HCT116 (cell line): ENCODE measurements at regions not wholly inside any gene's neighbourhood (a gene's known extent, or its start where the extent isn't known, plus 50 kb on each side); places are given as distances from the start of the nearest gene placed in this dataset.

ENCODE experiments used
- ATAC-seq: fragments of 200-7000 bp; cut with Tn5 transposase; 2 replicates; pipeline ENCODE4 v1.9.1; 2020; ENCODE audit warnings: mild to moderate bottlenecking, moderate library complexity
- BruUV-seq: library from RNA; stranded (reverse); fragments of 400-500 nt; replicated peaks from 2 replicates; lab custom pipeline; 2021; lab: Mats Ljungman, UMichigan
- CTCF ChIA-PET: fragments of 300-600 bp; sonication (Branson Sonifier 250); formaldehyde crosslinking; loops from one replicate; lab custom pipeline; 2021; ENCODE audit warnings: antibody characterized with exemption; lab: Charles Lee
- POLR2A ChIA-PET: fragments of 300-600, 350-600 bp; sonication (Branson Sonifier 250); formaldehyde crosslinking; loops from one replicate; lab custom pipeline; 2021; ENCODE audit warnings: antibody characterized with exemption; lab: Charles Lee
- RAD21 ChIA-PET, 2 experiments: fragments of 300-600 bp; sonication (Branson Sonifier 250); formaldehyde crosslinking; loops; one replicate each; lab custom pipeline; 2023; ENCODE audit warnings: low total read pairs in 2 of 2; ENCODE audit not compliant: uncharacterized antibody in 2 of 2, unreplicated experiment in 2 of 2, low non-redundant PET in 1 of 2; lab: Charles Lee
- DNase-seq: peaks from one replicate; pipeline ENCODE4 v3.0.0-alpha.2; 2010; ENCODE audit warnings: low read depth, low spot score
- H2AFZ ChIP-seq: fragments of 200-600 bp; shearing (Covaris generic), sonication (generic); 2 replicates; pipeline ENCODE4 v1.6.1; 2017; ENCODE audit warnings: low read depth, mixed run types, mixed read lengths, antibody characterized with exemption, low read length; ENCODE audit not compliant: poor library complexity, severe bottlenecking
- H3K27ac ChIP-seq: 2 replicates; pipeline ENCODE4 v1.5.1; 2012; ENCODE audit warnings: low read depth, low read length
- H3K27me3 ChIP-seq: fragments of 200-600 bp; sonication (generic); 2 replicates; pipeline ENCODE4 v1.6.1; 2016; ENCODE audit warnings: mixed run types, low read length, mixed read lengths; ENCODE audit not compliant: insufficient read depth
- H3K36me3 ChIP-seq, 2 experiments: fragments of 200-500 bp in 1 of 2; fragments of 200-600 bp in 1 of 2; sonication (Bioruptor generic) in 1 of 2; sonication (generic) in 1 of 2; 2 replicates each; pipeline versions ENCODE4 v1.5.1 to v1.6.1; 2014 to 2016; ENCODE audit warnings: low read length in 2 of 2, inconsistent platforms in 1 of 2, mixed read lengths in 1 of 2, mixed run types in 1 of 2; ENCODE audit not compliant: insufficient read depth in 2 of 2, control insufficient read depth in 1 of 2
- H3K4me1 ChIP-seq, 2 experiments: fragments of 200-600 bp in 1 of 2; sonication (generic) in 1 of 2; 2 replicates each; pipeline versions ENCODE4 v1.5.1 to v1.6.1; 2012 to 2017; ENCODE audit warnings: low read length in 2 of 2, inconsistent platforms in 1 of 2, mild to moderate bottlenecking in 1 of 2, mixed read lengths in 1 of 2, mixed run types in 1 of 2, moderate library complexity in 1 of 2; ENCODE audit not compliant: insufficient read depth in 2 of 2, control insufficient read depth in 1 of 2
- H3K4me2 ChIP-seq: fragments of 200-600 bp; sonication (generic); 2 replicates; pipeline ENCODE4 v1.6.1; 2017; ENCODE audit warnings: mixed run types, low read length, mixed read lengths
- H3K4me3 ChIP-seq, 2 experiments: fragments of 200-600 bp in 1 of 2; sonication (generic) in 1 of 2; replicated peaks in 1 of 2; 2 replicates each; pipeline ENCODE4 v1.5.1; 2011 to 2016; ENCODE audit warnings: low read length in 2 of 2, control low read depth in 1 of 2, low read depth in 1 of 2, mild to moderate bottlenecking in 1 of 2, mixed read lengths in 1 of 2, mixed run types in 1 of 2
- H3K79me2 ChIP-seq: fragments of 200-600 bp; sonication (generic); 2 replicates; pipeline ENCODE4 v1.6.1; 2017; ENCODE audit warnings: mild to moderate bottlenecking, mixed run types, low read length, moderate library complexity, mixed read lengths; ENCODE audit not compliant: insufficient read depth
- H3K9ac ChIP-seq: fragments of 200-600 bp; sonication (generic); 2 replicates; pipeline ENCODE4 v1.6.1; 2016; ENCODE audit warnings: low read length, mixed read lengths
- H3K9me2 ChIP-seq: fragments of 200-600 bp; sonication (generic), shearing (Covaris generic); 2 replicates; pipeline ENCODE4 v1.6.1; 2017; ENCODE audit warnings: mixed run types, mild to moderate bottlenecking, moderate library complexity; ENCODE audit not compliant: insufficient read depth
- H3K9me3 ChIP-seq, 2 experiments: fragments of 200-500 bp in 1 of 2; fragments of 200-600 bp in 1 of 2; sonication (Bioruptor generic) in 1 of 2; sonication (generic) in 1 of 2; 2 replicates each; pipeline ENCODE4 v1.6.1; 2014 to 2017; ENCODE audit warnings: low read length in 2 of 2, mixed read lengths in 2 of 2, inconsistent platforms in 1 of 2, low read depth in 1 of 2, mild to moderate bottlenecking in 1 of 2, mixed run types in 1 of 2, moderate library complexity in 1 of 2; ENCODE audit not compliant: control insufficient read depth in 1 of 2, insufficient read depth in 1 of 2
- H4K20me1 ChIP-seq: fragments of 200-600 bp; sonication (generic), shearing (Covaris generic); 2 replicates; pipeline ENCODE4 v1.6.1; 2017; ENCODE audit warnings: mixed run types, mild to moderate bottlenecking, moderate library complexity; ENCODE audit not compliant: insufficient read depth
- CEBPB ChIP-seq: IDR thresholded peaks from 2 replicates; pipeline ENCODE4 v1.6.1; 2012; ENCODE audit warnings: low read depth
- EGR1 ChIP-seq: IDR thresholded peaks from 2 replicates; pipeline ENCODE4 v1.6.1; 2012; ENCODE audit warnings: low read depth
- ELF1 ChIP-seq: IDR thresholded peaks from 2 replicates; pipeline ENCODE4 v1.6.1; 2012; ENCODE audit warnings: low read depth, borderline replicate concordance
- JUND ChIP-seq: IDR thresholded peaks from 2 replicates; pipeline ENCODE4 v1.6.1; 2012
- POLR2A ChIP-seq: IDR thresholded peaks from 2 replicates; pipeline ENCODE4 v1.7.0; 2011; ENCODE audit warnings: borderline replicate concordance; ENCODE audit not compliant: insufficient read depth, insufficient read length; ENCODE audit errors: extremely low read depth
- SIN3A ChIP-seq: IDR thresholded peaks from 2 replicates; pipeline ENCODE4 v1.6.1; 2012; ENCODE audit warnings: low read depth
- YY1 ChIP-seq: IDR thresholded peaks from 2 replicates; pipeline ENCODE4 v1.6.1; 2011; ENCODE audit warnings: low read length, low read depth, moderate library complexity, mild to moderate bottlenecking; ENCODE audit not compliant: insufficient replicate concordance; ENCODE audit errors: extremely low read depth
- ZNF274 ChIP-seq: fragments of 200-500 bp; sonication (Bioruptor generic); IDR thresholded peaks from 2 replicates; pipeline ENCODE4 v1.6.1; 2014; ENCODE audit warnings: mild to moderate bottlenecking, low read depth, low read length, inconsistent platforms
- intact Hi-C: fragments of 100-400 bp; cut with micrococcal nuclease; formaldehyde crosslinking; loops from 2 replicates; pipeline ENCODE4 v1.10.0; 2022
- TF ChIP-seq, protein P1 (sequence below), 3 experiments: fragments of 200-600 bp in 1 of 3; sonication (generic) in 1 of 3; IDR thresholded peaks in 2 of 3; conservative IDR thresholded peaks in 1 of 3; 2 replicates each; pipeline ENCODE4 v1.5.1; 2012 to 2017; ENCODE audit warnings: low read depth in 2 of 3, low read length in 2 of 3, antibody characterized with exemption in 1 of 3, borderline replicate concordance in 1 of 3, control low read depth in 1 of 3, mild to moderate bottlenecking in 1 of 3, mixed read lengths in 1 of 3, mixed run types in 1 of 3, moderate library complexity in 1 of 3; ENCODE audit not compliant: insufficient read depth in 1 of 3
- TF ChIP-seq, protein P2 (sequence below): IDR thresholded peaks from 2 replicates; pipeline ENCODE4 v1.6.1; 2012

GRCh38 chr13:44158098-44158521 is 215.5 kb upstream of the SERP2 start:
- TF ChIP-seq POLR2A, result no peak
- TF ChIP-seq ZNF274, result no peak
- TF ChIP-seq YY1, result no peak
- no peak for TF ChIP-seq CEBPB
- TF ChIP-seq EGR1, result no peak
- TF ChIP-seq, protein P1, sequence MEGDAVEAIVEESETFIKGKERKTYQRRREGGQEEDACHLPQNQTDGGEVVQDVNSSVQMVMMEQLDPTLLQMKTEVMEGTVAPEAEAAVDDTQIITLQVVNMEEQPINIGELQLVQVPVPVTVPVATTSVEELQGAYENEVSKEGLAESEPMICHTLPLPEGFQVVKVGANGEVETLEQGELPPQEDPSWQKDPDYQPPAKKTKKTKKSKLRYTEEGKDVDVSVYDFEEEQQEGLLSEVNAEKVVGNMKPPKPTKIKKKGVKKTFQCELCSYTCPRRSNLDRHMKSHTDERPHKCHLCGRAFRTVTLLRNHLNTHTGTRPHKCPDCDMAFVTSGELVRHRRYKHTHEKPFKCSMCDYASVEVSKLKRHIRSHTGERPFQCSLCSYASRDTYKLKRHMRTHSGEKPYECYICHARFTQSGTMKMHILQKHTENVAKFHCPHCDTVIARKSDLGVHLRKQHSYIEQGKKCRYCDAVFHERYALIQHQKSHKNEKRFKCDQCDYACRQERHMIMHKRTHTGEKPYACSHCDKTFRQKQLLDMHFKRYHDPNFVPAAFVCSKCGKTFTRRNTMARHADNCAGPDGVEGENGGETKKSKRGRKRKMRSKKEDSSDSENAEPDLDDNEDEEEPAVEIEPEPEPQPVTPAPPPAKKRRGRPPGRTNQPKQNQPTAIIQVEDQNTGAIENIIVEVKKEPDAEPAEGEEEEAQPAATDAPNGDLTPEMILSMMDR (IDR thresholded peaks at IDR 0.05 in 2 of 3, conservative IDR thresholded peaks at IDR 0.05 in 1 of 3; ENCODE audit: borderline replicate concordance in 1 of 3, insufficient read depth in 1 of 3, low read depth in 2 of 3, low read length in 2 of 3), result no peak
- no peak for TF ChIP-seq JUND
- TF ChIP-seq ELF1, result no peak
- no peak for TF ChIP-seq SIN3A
- TF ChIP-seq, protein P2, sequence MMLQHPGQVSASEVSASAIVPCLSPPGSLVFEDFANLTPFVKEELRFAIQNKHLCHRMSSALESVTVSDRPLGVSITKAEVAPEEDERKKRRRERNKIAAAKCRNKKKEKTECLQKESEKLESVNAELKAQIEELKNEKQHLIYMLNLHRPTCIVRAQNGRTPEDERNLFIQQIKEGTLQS, result no peak
- intact Hi-C loops, result no loop called here
- H3K9me3 ChIP-seq, result no peaks in the 10 kb centered on the region
- H3K79me2 ChIP-seq, result no peaks in the 10 kb centered on the region
- CTCF ChIA-PET, result no interaction called here
- DNase-seq (no peak), ATAC-seq (no peak)
- no peaks in the 10 kb centered on the region for H3K27me3 ChIP-seq
- no peaks in the 10 kb centered on the region for H3K9me2 ChIP-seq
- no peaks in the 10 kb centered on the region for H4K20me1 ChIP-seq
- RAD21 ChIA-PET, result no interaction called here
- no peaks in the 10 kb centered on the region for H3K4me1 ChIP-seq
- no peak overlapping the region for H3K9ac ChIP-seq
- H2AFZ ChIP-seq, result no peak overlapping the region
- no peak overlapping the region for H3K27ac ChIP-seq
- POLR2A ChIA-PET, result no interaction called here
- no peak overlapping the region for H3K4me3 ChIP-seq
- H3K4me2 ChIP-seq, result no peak overlapping the region
- no TSS peak for BruUV-seq
- no peaks in the 10 kb centered on the region for H3K36me3 ChIP-seq
